ENCODE measurements at regions not wholly inside any gene's neighbourhood (a gene's known extent, or its start where the extent isn't known, plus 50 kb on each side); places are given as distances from the start of the nearest gene placed in this dataset.
"Not testable (repeated sequence)": the region's sequence is repeated elsewhere in the genome, so short reads cannot be mapped to it uniquely, and the experiment has no call there.

DNA sequence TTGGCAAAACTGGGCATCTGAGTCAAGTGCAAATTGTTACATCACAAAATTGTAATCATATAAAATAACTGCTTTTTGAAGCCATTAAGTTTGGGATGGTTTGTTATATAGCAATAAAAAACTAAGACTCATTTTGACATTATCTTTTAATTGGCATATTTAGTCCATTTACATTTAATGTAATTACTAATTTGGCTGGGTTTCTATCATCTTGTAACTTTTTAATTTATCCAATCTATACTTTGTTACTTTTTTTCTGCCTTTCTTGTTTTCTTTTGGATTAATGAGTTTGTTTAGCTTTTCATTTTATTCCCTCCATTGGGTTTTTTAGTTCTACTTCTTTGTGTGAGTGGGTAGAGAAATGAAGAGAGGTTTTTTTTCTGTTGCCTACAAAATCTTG is 76.3 kb downstream of the DRAM2 start:
- in situ Hi-C loops (cut with HindIII; ENCODE audit: low sequenced_read_pairs), result no loop called here
- DNase-seq (ENCODE audit: low read depth, low spot score), result no peak

DNA sequence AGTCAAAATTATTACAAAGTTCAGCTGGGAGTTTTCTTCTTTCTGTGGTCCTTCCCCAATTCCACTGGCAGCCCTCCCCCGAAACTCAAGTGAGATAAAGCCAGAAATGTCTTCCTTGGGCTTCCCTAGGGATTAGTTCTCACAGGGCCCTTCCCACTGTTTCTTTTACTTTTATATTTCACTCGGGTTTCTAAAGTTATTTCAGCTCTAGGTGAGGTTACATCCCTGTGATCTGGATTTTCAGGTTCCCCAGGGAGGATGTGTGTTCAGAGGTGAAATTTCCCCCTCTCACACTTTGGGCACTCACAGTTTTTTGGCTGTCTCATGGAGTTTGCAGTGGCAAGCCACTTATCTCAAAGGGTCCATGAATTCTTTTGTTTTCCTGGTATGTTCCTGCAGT is 77.3 kb downstream of the DRAM2 start:
- TF ChIP-seq, protein P1, sequence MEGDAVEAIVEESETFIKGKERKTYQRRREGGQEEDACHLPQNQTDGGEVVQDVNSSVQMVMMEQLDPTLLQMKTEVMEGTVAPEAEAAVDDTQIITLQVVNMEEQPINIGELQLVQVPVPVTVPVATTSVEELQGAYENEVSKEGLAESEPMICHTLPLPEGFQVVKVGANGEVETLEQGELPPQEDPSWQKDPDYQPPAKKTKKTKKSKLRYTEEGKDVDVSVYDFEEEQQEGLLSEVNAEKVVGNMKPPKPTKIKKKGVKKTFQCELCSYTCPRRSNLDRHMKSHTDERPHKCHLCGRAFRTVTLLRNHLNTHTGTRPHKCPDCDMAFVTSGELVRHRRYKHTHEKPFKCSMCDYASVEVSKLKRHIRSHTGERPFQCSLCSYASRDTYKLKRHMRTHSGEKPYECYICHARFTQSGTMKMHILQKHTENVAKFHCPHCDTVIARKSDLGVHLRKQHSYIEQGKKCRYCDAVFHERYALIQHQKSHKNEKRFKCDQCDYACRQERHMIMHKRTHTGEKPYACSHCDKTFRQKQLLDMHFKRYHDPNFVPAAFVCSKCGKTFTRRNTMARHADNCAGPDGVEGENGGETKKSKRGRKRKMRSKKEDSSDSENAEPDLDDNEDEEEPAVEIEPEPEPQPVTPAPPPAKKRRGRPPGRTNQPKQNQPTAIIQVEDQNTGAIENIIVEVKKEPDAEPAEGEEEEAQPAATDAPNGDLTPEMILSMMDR (IDR thresholded peaks at IDR 0.05; ENCODE audit: low read depth, low read length), result no peak
- no peak overlapping the region for H3K4me3 ChIP-seq (ENCODE audit: low read depth, low read length)
- no peak for DNase-seq (ENCODE audit: low read depth, low spot score)
- in situ Hi-C loops (cut with HindIII; ENCODE audit: low sequenced_read_pairs), result no loop called here

More for the DNA sequence above, 76.3 kb downstream of the DRAM2 start:
- TF ChIP-seq, protein P1 (IDR thresholded peaks at IDR 0.05; ENCODE audit: low read depth, low read length), result no peak
- H3K4me3 ChIP-seq (ENCODE audit: low read depth, low read length), result no peak overlapping the region

DNA sequence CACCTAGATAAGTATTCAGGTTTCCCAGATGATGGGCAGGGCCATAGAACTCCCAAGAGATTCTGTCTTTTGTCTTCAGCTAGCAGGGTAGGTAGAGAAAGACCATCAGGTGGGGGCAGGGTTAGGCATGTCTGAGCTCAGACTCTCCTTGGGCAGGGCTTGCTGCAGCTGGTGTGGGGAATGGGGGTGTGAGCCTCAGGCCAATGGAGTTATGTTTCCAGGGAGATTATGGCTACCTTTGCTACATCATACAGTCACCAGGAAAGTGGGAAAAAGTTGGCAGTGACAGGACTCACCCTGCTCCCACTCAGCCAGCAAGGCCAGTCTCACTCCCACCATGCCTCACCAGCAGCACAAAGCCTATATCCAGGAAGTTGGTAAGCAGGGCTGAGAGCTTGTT is 77.8 kb downstream of the DRAM2 start:
- in situ Hi-C loops (cut with HindIII; ENCODE audit: low sequenced_read_pairs), result no loop called here
- no peak for DNase-seq (ENCODE audit: low read depth, low spot score)
- H3K4me3 ChIP-seq (ENCODE audit: low read depth, low read length), result no peak overlapping the region
- TF ChIP-seq, protein P1 (IDR thresholded peaks at IDR 0.05; ENCODE audit: low read depth, low read length), result no peak

DNA sequence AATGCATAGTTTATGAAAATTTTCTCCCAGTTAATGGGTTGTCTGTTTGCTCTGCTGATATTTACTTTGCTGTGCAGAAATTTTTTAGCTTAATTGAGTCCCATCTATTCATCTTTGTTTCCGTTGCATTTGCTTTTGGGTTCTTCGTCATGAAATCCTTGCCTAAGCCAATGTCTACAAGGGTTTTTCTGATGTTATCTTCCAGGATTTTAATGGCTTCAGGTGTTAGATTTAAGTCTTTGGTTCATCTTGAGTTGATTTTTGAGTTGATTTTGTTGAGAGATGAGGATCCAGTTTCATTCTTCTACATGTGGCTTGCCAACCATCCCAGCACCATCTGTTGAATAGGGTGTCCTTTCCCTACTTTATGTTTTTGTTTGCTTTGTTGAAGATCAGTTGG is 85.2 kb downstream of the DRAM2 start:
- TF ChIP-seq, protein P1 (IDR thresholded peaks at IDR 0.05; ENCODE audit: low read depth, low read length), result no peak
- H3K4me3 ChIP-seq (ENCODE audit: low read depth, low read length), result no peak overlapping the region
- in situ Hi-C loops (cut with HindIII; ENCODE audit: low sequenced_read_pairs), result no loop called here
- no peak for DNase-seq (ENCODE audit: low read depth, low spot score)

DNA sequence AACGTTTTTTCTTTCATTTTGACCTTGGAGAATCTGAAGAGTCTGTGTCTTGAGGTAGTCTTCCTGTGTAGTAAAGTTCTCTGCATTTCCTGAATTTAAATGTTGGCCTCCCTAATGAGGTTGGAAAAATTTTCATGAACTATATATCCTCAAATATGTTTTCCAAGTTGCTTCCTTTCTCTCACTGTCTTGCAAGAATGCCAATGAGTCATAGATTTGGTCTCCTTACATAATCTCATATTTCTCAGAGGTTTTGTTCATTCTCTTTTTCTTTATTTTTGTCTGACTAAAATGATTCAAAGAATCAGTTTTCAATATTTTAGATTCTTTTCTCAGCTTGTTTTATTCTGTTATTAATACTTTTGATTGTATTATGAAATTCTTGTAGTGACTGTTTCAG is 87.6 kb downstream of the DRAM2 start:
- TF ChIP-seq, protein P1 (IDR thresholded peaks at IDR 0.05; ENCODE audit: low read depth, low read length), result no peak
- in situ Hi-C loops (cut with HindIII; ENCODE audit: low sequenced_read_pairs), result no loop called here
- H3K4me3 ChIP-seq (ENCODE audit: low read depth, low read length), result no peak overlapping the region
- no peak for DNase-seq (ENCODE audit: low read depth, low spot score)

DNA sequence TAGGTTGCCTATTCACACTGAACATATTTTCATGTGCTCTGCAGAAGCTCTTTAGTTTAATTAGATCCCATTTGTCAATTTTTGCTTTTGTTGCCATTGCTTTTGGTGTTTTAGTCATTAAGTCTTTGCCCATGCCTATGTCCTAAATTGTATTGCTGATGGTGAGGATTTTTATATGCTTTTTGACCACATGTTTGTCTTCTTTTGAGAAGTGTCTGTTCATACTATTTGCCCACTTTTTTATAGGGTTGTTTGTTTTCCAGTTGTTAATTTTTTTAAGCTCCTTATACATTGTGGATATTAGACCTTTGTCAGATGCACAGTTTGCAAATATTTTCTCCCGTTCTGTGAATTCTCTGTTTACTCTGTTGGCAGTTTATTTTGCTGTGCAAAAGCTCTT is 84.5 kb upstream of the LRIF1 start:
- H3K4me3 ChIP-seq (ENCODE audit: low read depth, low read length); DNase-seq (ENCODE audit: low read depth, low spot score); in situ Hi-C loops (cut with HindIII; ENCODE audit: low sequenced_read_pairs): not testable (repeated sequence)

DNA sequence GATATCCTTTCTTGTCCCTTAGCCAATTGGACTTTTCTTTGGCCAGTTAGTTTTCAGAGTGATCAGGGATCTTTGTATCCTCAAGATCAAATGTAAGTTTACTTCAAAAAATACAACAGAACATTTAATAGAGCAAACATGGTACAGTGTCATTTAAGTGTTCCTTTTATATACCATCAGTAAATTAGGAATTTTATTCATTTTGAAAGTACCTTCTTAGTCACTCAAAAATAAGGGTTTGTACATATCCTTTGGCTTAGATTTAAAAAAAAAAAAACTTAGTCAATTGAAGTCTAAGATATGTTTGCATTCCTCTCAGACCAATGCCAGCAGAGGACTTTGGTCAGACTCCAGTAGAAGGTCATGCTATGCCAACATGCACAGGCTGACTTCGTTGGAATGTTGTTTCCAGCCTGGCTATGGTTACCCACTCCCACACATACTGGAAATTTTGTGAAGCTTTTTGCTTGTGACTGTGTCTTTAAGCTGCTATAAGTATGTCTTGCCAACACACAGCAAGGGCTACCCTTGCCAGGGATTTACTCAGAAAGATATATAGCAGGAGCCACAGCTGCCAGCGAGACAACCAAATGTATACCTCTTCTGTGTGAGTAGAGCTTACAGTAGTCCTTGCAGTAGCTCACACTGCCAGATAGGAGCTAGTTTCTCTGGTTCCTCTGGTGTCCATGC is 81.5 kb upstream of the LRIF1 start:
- DNase-seq (ENCODE audit: low read depth, low spot score), result no peak
- TF ChIP-seq, protein P1 (IDR thresholded peaks at IDR 0.05; ENCODE audit: low read depth, low read length), result no peak
- in situ Hi-C loops (cut with HindIII; ENCODE audit: low sequenced_read_pairs), result no loop called here
- H3K4me3 ChIP-seq (ENCODE audit: low read depth, low read length), result no peak overlapping the region

Data from astrocyte of the spinal cord (primary cell).